HG02870 (cell line): ENCODE measurements at regions not wholly inside any gene's neighbourhood (a gene's known extent, or its start where the extent isn't known, plus 50 kb on each side); places are given as distances from the start of the nearest gene placed in this dataset.

Experiments used
- ATAC-seq: cut with Tn5 transposase; IDR thresholded peaks from one replicate; pipeline ENCODE4 v1.9.1; 2021; ENCODE audit warnings: mild to moderate bottlenecking, moderate library complexity; ENCODE audit not compliant: unreplicated experiment

DNA sequence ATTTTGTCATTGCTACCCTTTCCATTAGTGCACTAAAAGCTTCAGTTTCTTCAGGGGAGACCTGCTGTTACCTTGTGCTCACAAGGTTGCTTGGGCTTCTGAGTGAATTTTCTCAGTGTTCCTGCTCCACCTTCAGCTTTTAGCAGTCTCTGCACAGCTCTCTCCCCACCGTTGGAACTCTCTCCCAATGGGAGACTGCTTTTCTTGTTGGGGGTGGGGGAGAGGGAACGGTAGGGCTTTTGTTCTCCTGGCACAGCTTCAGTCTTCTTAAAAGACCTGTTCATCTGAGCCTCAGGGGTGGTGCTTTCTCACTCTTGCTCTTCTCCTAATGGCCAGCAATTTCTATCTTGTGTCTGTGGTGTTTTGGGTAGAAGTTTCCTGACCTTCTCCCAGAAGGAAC is 915.7 kb downstream of the EFNA5 start:
- ATAC-seq: no peak

- ATAC-seq: no peak
Observed at GRCh38 chr5:106749826-106750225, 920.9 kb downstream of the EFNA5 start.

DNA sequence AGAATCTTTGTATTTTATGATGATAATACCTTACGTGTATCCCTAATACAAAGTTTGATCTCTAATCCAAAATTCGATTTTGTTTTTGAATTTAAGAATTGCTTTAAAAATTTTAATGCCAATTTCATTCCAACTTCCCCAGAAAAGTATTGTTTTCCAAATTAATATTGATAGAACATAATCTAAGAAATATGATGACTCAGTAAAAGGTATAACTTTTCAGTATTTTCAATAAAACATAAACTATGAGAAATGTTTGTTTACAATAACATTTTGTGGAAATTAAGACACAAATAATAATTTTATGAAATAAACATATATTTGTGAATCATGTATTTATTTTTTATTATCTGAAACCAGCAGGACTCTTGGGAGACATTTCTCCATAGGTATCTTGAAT is 931.6 kb downstream of the EFNA5 start:
- ATAC-seq: no peak

- ATAC-seq: no peak
Observed at GRCh38 chr5:106737111-106737510, 933.6 kb downstream of the EFNA5 start.

DNA sequence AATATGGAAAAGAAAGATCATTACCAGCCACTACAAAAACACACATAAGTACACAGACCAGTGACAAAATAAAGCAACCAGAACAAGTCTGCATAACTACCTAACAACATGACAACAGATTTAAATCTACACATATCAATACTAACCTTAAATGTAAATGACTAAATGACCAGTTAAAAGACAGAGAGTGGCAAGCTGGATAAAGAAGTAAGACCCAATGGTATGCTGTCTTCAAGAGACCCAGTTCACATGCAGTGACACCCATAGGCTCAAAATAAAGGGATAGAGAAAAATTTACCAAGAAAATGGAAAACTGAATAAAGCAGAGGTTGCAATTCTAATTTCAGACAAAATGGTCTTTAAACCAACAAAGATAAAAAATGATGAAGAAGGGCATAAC is 938.1 kb downstream of the EFNA5 start:
- ATAC-seq: no peak

DNA sequence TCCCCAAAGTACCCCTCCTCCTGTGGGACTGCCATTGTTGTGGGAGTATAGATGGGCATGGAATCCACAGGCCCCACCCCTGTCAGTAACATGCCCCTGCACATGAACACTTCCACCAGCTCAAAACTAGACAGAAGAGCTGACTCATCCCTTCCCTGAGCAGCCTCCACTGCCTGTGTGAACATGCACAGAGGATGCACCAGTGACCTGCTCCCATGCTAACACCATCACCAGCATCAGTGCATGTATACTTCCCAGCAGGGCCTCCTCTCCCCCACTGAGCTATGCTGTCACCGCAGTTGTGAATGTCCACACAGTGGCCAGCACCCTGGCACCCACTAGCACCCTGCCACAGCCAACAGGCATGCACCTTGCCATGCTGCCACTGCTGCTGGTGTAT is 939.8 kb downstream of the EFNA5 start:
- no peak for ATAC-seq

- no peak for ATAC-seq
Observed at GRCh38 chr5:106730506-106730905, 940.2 kb downstream of the EFNA5 start.

GRCh38 chr5:106728208-106728607 is 942.5 kb downstream of the EFNA5 start:
- no peak for ATAC-seq

- ATAC-seq: no peak
Observed at GRCh38 chr5:106727071-106727470, 943.7 kb downstream of the EFNA5 start.

GRCh38 chr5:106720367-106720766 is 950.4 kb downstream of the EFNA5 start:
- no peak for ATAC-seq

- no peak for ATAC-seq
Observed at GRCh38 chr5:106699796-106700195, 970.9 kb downstream of the EFNA5 start.

GRCh38 chr5:106699198-106699597 is 971.5 kb downstream of the EFNA5 start:
- ATAC-seq: no peak

GRCh38 chr5:106698169-106698568 is 972.6 kb downstream of the EFNA5 start:
- ATAC-seq: no peak

DNA sequence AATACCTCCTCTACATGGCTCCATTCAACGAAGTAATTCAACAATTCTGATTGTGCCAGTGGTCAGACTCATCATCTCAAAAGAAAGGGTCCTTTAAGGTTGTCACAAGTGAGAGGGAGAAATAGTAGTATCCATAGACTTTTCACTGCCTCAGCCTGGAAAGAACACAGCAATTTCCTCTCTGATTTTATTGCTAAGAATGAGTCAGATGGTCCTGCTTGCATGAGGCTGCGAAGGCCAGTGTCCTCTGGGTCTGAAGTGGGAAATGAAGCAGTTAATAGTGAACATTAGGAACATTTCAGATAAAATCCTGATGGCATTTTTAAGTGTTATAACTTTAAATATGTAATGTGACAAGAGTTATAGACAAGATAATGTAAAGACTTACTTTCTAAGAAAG is 979.0 kb downstream of the EFNA5 start:
- ATAC-seq: no peak

DNA sequence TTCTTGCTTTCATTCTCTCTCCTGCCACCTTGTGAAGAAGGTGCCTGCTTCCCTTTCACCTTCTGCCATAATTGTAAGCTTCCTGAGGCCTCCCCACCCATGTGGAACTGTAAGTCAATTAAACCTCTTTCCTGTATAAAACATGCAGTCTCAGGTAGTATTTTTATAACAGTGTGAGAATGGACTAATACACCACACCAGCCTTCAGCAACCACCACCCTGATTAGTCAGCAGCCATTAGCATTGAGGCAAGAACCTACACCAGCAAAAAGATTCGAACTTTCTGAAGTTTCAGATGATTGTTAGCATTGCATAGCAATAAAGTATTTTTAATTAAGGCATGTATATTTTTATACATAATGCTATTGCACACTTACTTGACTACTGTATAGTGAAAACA is 980.2 kb downstream of the EFNA5 start:
- no peak for ATAC-seq

DNA sequence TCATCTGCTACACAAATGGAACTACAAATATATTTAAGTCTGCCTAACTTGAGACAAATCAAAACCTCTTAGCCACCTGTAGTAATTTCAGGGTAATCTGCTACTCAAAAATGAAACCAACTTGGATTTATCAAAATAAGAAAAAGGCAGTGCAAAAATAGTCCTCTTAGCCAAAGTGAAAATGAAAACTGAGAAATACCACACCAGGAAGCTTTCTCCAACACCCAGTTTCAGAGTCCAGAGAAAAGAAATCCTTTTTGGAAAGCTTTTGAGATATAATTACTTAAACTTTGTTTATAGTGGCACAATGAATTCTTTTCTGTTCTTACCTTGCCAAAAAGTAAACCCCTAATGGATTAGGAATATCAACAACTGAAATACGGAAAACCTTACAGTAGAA is 990.4 kb downstream of the EFNA5 start:
- ATAC-seq: no peak

DNA sequence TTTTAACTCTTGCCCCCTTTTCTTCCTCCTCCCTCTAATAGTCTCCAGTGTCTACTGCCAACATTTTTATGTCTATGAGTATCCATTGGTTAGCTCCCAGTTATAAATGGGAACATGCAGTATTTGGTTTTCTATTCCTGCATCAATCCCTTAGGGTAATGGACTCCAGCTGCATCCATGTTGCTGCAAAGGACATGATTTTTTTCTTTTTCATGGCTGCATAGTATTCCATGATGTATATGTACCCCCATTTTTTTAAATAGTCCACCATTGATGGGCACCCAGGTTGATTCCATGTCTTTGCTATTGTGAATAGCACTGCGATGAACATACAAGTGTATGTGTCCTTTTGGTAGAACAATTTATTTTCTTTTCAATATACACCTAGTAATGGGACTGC is 993.7 kb downstream of the EFNA5 start:
- ATAC-seq: no peak

DNA sequence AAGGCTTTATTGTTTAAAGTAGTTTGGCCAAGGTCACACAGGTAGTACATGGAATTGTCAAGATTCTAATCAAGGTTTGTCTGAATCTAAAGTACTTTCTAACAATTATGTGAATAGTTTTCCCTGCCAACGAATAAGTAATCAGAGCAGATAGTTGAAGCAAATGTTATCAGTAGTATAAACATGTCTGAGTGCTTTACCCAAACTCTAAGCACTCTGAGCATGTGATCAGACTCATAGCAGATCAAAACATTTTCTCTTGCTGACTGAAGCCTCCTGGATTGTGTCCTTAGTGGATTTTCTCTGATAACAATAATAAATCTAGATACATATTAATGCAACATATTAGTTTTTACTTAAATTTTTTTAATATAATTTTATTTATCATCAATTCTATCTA is 995.0 kb downstream of the EFNA5 start:
- ATAC-seq: no peak

GRCh38 chr5:106673941-106674340 is 996.8 kb downstream of the EFNA5 start:
- no peak for ATAC-seq

- no peak for ATAC-seq
Observed at GRCh38 chr5:106661866-106662265, 1008.9 kb downstream of the EFNA5 start.

- ATAC-seq: no peak
Observed at GRCh38 chr5:106660681-106661080, 1010.1 kb downstream of the EFNA5 start.

DNA sequence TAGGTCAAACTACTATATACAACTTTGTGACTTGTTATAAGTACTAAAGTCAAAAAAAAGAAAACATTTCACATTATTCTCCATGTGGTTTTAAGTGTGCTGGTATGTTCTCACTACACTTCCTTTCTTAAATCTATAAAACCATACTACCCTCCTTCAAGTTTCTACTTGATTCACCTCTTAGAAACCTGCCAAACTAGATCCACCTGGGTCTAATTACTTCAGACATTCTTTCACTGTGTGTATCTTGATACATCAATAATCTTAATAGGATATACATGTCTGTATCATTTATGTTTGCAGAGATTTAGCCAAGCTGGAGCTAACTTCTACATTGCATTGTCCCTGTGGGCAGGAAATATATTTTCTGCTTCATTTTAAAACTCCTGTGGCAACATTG is 1012.6 kb downstream of the EFNA5 start:
- ATAC-seq: no peak

DNA sequence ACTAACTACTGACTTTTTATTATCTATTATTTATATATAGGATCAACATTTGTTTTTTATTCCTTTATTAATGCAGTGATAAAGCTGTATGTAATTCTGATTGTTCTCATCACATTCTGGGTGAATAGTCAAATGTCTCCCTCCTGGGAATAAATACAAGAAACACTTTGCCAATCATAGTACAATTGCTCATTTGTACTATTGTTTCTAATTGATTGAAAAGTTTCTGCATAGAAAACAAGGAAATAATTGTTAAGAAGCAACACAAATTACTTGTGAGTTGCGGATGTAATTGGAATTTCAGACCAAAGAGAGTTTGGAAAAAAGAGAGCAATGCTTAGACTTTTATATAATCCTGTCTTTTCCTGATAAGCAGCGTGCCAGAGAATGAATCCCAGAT is 1013.9 kb downstream of the EFNA5 start:
- ATAC-seq: no peak

- ATAC-seq: no peak
Observed at GRCh38 chr5:106649031-106649430, 1021.7 kb downstream of the EFNA5 start.
